Panc1 (cell line): ENCODE measurements at regions not wholly inside any gene's neighbourhood (a gene's known extent, or its start where the extent isn't known, plus 50 kb on each side); places are given as distances from the start of the nearest gene placed in this dataset.

ENCODE experiments used
- POLR2AphosphoS5 ChIP-seq: IDR thresholded peaks from 2 replicates; pipeline ENCODE4 v1.6.1; 2012; ENCODE audit warnings: mild to moderate bottlenecking, low read depth, low read length, moderate library complexity
- TF ChIP-seq, protein P1 (sequence below): fragments of 450-650 bp; IDR thresholded peaks from 2 replicates; pipeline ENCODE4 v1.5.1; 2017; ENCODE audit warnings: mild to moderate bottlenecking

DNA sequence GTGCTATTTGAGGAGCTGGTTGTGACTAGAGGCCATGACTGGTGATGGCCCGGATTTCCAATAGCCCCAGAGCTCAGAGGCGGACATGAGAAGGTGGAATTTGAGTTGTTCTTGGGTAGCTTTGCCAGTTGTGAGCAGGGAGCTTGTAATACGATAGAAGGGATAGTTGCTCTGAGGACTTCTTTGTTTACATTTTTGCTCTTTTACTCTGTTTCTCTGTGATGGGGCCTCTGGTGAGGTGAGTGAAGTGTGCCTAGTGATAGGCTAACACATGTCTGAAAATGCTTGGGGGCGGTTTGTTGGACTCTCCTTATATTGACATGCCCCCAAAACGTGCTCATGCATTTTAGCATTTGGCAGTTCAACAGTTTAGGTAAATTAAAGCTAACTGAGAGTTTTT lies 365.1 kb downstream of the DDX10 start:
- TF ChIP-seq, protein P1, sequence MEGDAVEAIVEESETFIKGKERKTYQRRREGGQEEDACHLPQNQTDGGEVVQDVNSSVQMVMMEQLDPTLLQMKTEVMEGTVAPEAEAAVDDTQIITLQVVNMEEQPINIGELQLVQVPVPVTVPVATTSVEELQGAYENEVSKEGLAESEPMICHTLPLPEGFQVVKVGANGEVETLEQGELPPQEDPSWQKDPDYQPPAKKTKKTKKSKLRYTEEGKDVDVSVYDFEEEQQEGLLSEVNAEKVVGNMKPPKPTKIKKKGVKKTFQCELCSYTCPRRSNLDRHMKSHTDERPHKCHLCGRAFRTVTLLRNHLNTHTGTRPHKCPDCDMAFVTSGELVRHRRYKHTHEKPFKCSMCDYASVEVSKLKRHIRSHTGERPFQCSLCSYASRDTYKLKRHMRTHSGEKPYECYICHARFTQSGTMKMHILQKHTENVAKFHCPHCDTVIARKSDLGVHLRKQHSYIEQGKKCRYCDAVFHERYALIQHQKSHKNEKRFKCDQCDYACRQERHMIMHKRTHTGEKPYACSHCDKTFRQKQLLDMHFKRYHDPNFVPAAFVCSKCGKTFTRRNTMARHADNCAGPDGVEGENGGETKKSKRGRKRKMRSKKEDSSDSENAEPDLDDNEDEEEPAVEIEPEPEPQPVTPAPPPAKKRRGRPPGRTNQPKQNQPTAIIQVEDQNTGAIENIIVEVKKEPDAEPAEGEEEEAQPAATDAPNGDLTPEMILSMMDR = no peak
- TF ChIP-seq POLR2AphosphoS5 = no peak
